HL-60 (cell line): ENCODE measurements at regions not wholly inside any gene's neighbourhood (a gene's known extent, or its start where the extent isn't known, plus 50 kb on each side); places are given as distances from the start of the nearest gene placed in this dataset.

Experiments
- CTCF ChIP-seq: IDR thresholded peaks from one replicate; pipeline ENCODE4 v1.5.1; 2011; ENCODE audit warnings: low read length, control low read depth, inconsistent platforms; ENCODE audit not compliant: insufficient read depth
- POLR2AphosphoS5 ChIP-seq: IDR thresholded peaks from 2 replicates; pipeline ENCODE4 v1.6.1; 2012; ENCODE audit warnings: low read depth
- REST ChIP-seq: IDR thresholded peaks from 2 replicates; pipeline ENCODE4 v1.6.1; 2012; ENCODE audit warnings: low read depth; ENCODE audit not compliant: insufficient replicate concordance

GRCh38 chr2:133843091-133843490, 274.8 kb upstream of the NCKAP5 start:
- TF ChIP-seq CTCF, result no peak
- no peak for TF ChIP-seq POLR2AphosphoS5
- no peak for TF ChIP-seq REST
